RWPE1 (cell line): ENCODE measurements at regions not wholly inside any gene's neighbourhood (a gene's known extent, or its start where the extent isn't known, plus 50 kb on each side); places are given as distances from the start of the nearest gene placed in this dataset.
"Not testable (repeated sequence)": the region's sequence is repeated elsewhere in the genome, so short reads cannot be mapped to it uniquely, and the experiment has no call there.

Experiments used
- CTCF ChIA-PET: fragments of 350-600 bp; sonication (Branson Sonifier 250); formaldehyde crosslinking; extraction: SDS; loops from one replicate; lab custom pipeline; 2021; lab: Yijun Ruan, JAX
- POLR2A ChIA-PET: fragments of 400-600 bp; formaldehyde crosslinking; extraction: SDS; loops from one replicate; lab custom pipeline; 2020; ENCODE audit warnings: antibody characterized with exemption; ENCODE audit not compliant: low non-redundant PET; lab: Yijun Ruan, JAX
- DNase-seq: peaks from one replicate; pipeline ENCODE4 v3.0.0; 2012; ENCODE audit warnings: low spot score
- H3K27ac ChIP-seq: fragments of 450-650 bp; 2 replicates; pipeline ENCODE4 v1.5.1; 2017
- CTCF ChIP-seq: fragments of 450-650 bp; conservative IDR thresholded peaks from 2 replicates; pipeline ENCODE4 v1.5.1; 2017; ENCODE audit warnings: low read depth, mild to moderate bottlenecking

- TF ChIP-seq CTCF, result no peak
- no peak overlapping the region for H3K27ac ChIP-seq
- DNase-seq, result peak; percentile 26
- CTCF ChIA-PET, result interaction anchor here (0.6 kb wide), 1 partner anchor 263 kb away, joined by 3 read pairs; no protein-coding TSS in a partner anchor
- POLR2A ChIA-PET, result no interaction called here
These were observed 179.5 kb downstream of the MSN start for GRCh38 chrX:65846974-65847373.

- POLR2A ChIA-PET, result no interaction called here
- H3K27ac ChIP-seq, result no peak overlapping the region
- TF ChIP-seq CTCF, result no peak
- CTCF ChIA-PET, result no interaction called here
- no peak for DNase-seq
These were observed 173.8 kb downstream of the MSN start for GRCh38 chrX:65841263-65841662.

GRCh38 chrX:65838674-65839073 is 171.2 kb downstream of the MSN start:
- DNase-seq, result no peak
- no peak for TF ChIP-seq CTCF
- H3K27ac ChIP-seq, result no peak overlapping the region
- ChIA-PET CTCF (interaction anchor here (0.6 kb wide), 1 partner anchor 251 kb away, joined by 3 read pairs; no protein-coding TSS in a partner anchor), POLR2A (no interaction called here)

- CTCF ChIA-PET, result interaction anchor here (0.6 kb wide), 1 partner anchor 251 kb away, joined by 3 read pairs; no protein-coding TSS in a partner anchor
- TF ChIP-seq CTCF, result no peak
- POLR2A ChIA-PET, result no interaction called here
- DNase-seq, result no peak
- no peak overlapping the region for H3K27ac ChIP-seq
These were observed 170.6 kb downstream of the MSN start for GRCh38 chrX:65837875-65838549.

- ChIA-PET POLR2A (no interaction called here), CTCF (no interaction called here)
- TF ChIP-seq CTCF, result no peak
- DNase-seq, result no peak
- H3K27ac ChIP-seq, result no peak overlapping the region
These were observed 163.8 kb downstream of the MSN start for GRCh38 chrX:65831268-65831667.

GRCh38 chrX:65828599-65828998 is 161.1 kb downstream of the MSN start:
- no peak for DNase-seq
- ChIA-PET CTCF (no interaction called here), POLR2A (no interaction called here)
- no peak for TF ChIP-seq CTCF
- no peak overlapping the region for H3K27ac ChIP-seq

- DNase-seq, POLR2A ChIA-PET, H3K27ac ChIP-seq: not testable (repeated sequence)
- CTCF ChIA-PET, result interaction anchor here (0.6 kb wide), 1 partner anchor 97 kb away, joined by 3 read pairs; no protein-coding TSS in a partner anchor
These were observed 157.8 kb downstream of the MSN start for GRCh38 chrX:65825226-65825625.
